ENCODE measurements at regions not wholly inside any gene's neighbourhood (a gene's known extent, or its start where the extent isn't known, plus 50 kb on each side); places are given as distances from the start of the nearest gene placed in this dataset.
"Not testable (repeated sequence)": the region's sequence is repeated elsewhere in the genome, so short reads cannot be mapped to it uniquely, and the experiment has no call there.

GRCh38 chr7:16092711-16093110 lies 328.6 kb downstream of the CRPPA start:
- Mint-ChIP-seq H3K27me3 (ENCODE audit: low read depth) (no peaks in the 10 kb centered on the region), H3K4me1 (ENCODE audit: low read depth) (peaks cover 20% of the 10 kb centered on the region), H3K36me3 (ENCODE audit: low read depth) (no peaks in the 10 kb centered on the region), H3K4me3 (ENCODE audit: unreplicated experiment) (no peak overlapping the region), H3K27ac (ENCODE audit: unreplicated experiment) (no peak overlapping the region), H3K9me3 (ENCODE audit: low read depth) (no peaks in the 10 kb centered on the region)
- TF ChIP-seq CTCF (IDR thresholded peaks at IDR 0.05): no peak
- DNase-seq (ENCODE audit: low spot score): no peak

GRCh38 chr7:16091701-16092310 lies 329.5 kb downstream of the CRPPA start:
- Mint-ChIP-seq H3K27ac (ENCODE audit: unreplicated experiment) (no peak overlapping the region), H3K4me3 (ENCODE audit: unreplicated experiment) (no peak overlapping the region), H3K9me3 (ENCODE audit: low read depth) (no peaks in the 10 kb centered on the region), H3K4me1 (ENCODE audit: low read depth) (peaks cover 21% of the 10 kb centered on the region), H3K36me3 (ENCODE audit: low read depth) (no peaks in the 10 kb centered on the region), H3K27me3 (ENCODE audit: low read depth) (no peaks in the 10 kb centered on the region)
- TF ChIP-seq CTCF (IDR thresholded peaks at IDR 0.05): no peak
- DNase-seq (ENCODE audit: low spot score): no peak

GRCh38 chr7:16089801-16090200 lies 331.5 kb downstream of the CRPPA start:
- H3K27me3 Mint-ChIP-seq (ENCODE audit: low read depth): no peaks in the 10 kb centered on the region
- H3K4me3 Mint-ChIP-seq (ENCODE audit: unreplicated experiment): no peak overlapping the region
- no peak overlapping the region for H3K27ac Mint-ChIP-seq (ENCODE audit: unreplicated experiment)
- no peak for TF ChIP-seq CTCF (IDR thresholded peaks at IDR 0.05)
- H3K9me3 Mint-ChIP-seq (ENCODE audit: low read depth): no peaks in the 10 kb centered on the region
- H3K36me3 Mint-ChIP-seq (ENCODE audit: low read depth): no peaks in the 10 kb centered on the region
- DNase-seq (ENCODE audit: low spot score): no peak
- H3K4me1 Mint-ChIP-seq (ENCODE audit: low read depth): peaks cover 13% of the 10 kb centered on the region

- DNase-seq (ENCODE audit: low spot score): no peak
- no peaks in the 10 kb centered on the region for H3K36me3 Mint-ChIP-seq (ENCODE audit: low read depth)
- H3K27ac Mint-ChIP-seq (ENCODE audit: unreplicated experiment): no peak overlapping the region
- H3K4me3 Mint-ChIP-seq (ENCODE audit: unreplicated experiment): no peak overlapping the region
- H3K4me1 Mint-ChIP-seq (ENCODE audit: low read depth): peaks cover 14% of the 10 kb centered on the region
- no peaks in the 10 kb centered on the region for H3K27me3 Mint-ChIP-seq (ENCODE audit: low read depth)
- no peak for TF ChIP-seq CTCF (IDR thresholded peaks at IDR 0.05)
- no peaks in the 10 kb centered on the region for H3K9me3 Mint-ChIP-seq (ENCODE audit: low read depth)
Measured at GRCh38 chr7:16089191-16089590, 332.1 kb downstream of the CRPPA start.

- H3K27ac Mint-ChIP-seq (ENCODE audit: unreplicated experiment): no peak overlapping the region
- H3K4me1 Mint-ChIP-seq (ENCODE audit: low read depth): peaks cover 15% of the 10 kb centered on the region
- DNase-seq (ENCODE audit: low spot score): no peak
- H3K27me3 Mint-ChIP-seq (ENCODE audit: low read depth): no peaks in the 10 kb centered on the region
- TF ChIP-seq CTCF (IDR thresholded peaks at IDR 0.05): no peak
- H3K4me3 Mint-ChIP-seq (ENCODE audit: unreplicated experiment): no peak overlapping the region
- H3K9me3 Mint-ChIP-seq (ENCODE audit: low read depth): peaks cover 5% of the 10 kb centered on the region
- H3K36me3 Mint-ChIP-seq (ENCODE audit: low read depth): peaks cover 3% of the 10 kb centered on the region
Measured at GRCh38 chr7:16086743-16087142, 334.6 kb downstream of the CRPPA start.

GRCh38 chr7:16085780-16086179 lies 335.6 kb downstream of the CRPPA start:
- H3K9me3 Mint-ChIP-seq (ENCODE audit: low read depth); H3K27ac Mint-ChIP-seq (ENCODE audit: unreplicated experiment); H3K27me3 Mint-ChIP-seq (ENCODE audit: low read depth); H3K4me1 Mint-ChIP-seq (ENCODE audit: low read depth); DNase-seq (ENCODE audit: low spot score); H3K4me3 Mint-ChIP-seq (ENCODE audit: unreplicated experiment); H3K36me3 Mint-ChIP-seq (ENCODE audit: low read depth): not testable (repeated sequence)

All from chondrocyte (in vitro differentiated cells).